Endothelial cell of umbilical vein (primary cell): ENCODE measurements at regions not wholly inside any gene's neighbourhood (a gene's known extent, or its start where the extent isn't known, plus 50 kb on each side); places are given as distances from the start of the nearest gene placed in this dataset.

ENCODE experiments used
- BruUV-seq: library from RNA; stranded (reverse); fragments of 400-500 nt; replicated peaks from 2 replicates; lab custom pipeline; 2021; lab: Mats Ljungman, UMichigan
- CTCF ChIA-PET: fragments of 300-600, 350-600 bp; sonication (Branson Sonifier 250); formaldehyde crosslinking; loops from one replicate; lab custom pipeline; 2021; ENCODE audit warnings: antibody characterized with exemption, inconsistent platforms; lab: Charles Lee
- POLR2A ChIA-PET: fragments of 300-600, 350-600 bp; sonication (Branson Sonifier 250); formaldehyde crosslinking; loops from one replicate; lab custom pipeline; 2021; ENCODE audit warnings: antibody characterized with exemption, inconsistent platforms; lab: Charles Lee
- DNase-seq: peaks from one replicate; pipeline ENCODE4 v3.0.0-alpha.2; 2011; ENCODE audit warnings: low read depth, low spot score
- FAIRE-seq: peaks from 2 replicates; lab custom pipeline; 2011; peaks lifted over from hg19 to GRCh38; lab: Jason Lieb, UNC
- H2AFZ ChIP-seq: 2 replicates; pipeline ENCODE4 v1.6.0; 2012; ENCODE audit warnings: low read depth, low read length, control low read depth, inconsistent platforms
- H3K27ac ChIP-seq: 2 replicates; pipeline ENCODE4 v1.5.1; 2011; ENCODE audit warnings: low read depth, mild to moderate bottlenecking, control low read depth, low read length, moderate library complexity; ENCODE audit not compliant: insufficient read depth
- H3K27me3 ChIP-seq, 2 experiments: 2 replicates each; pipeline versions ENCODE4 v1.6.0 to v1.6.1; 2011; ENCODE audit warnings: low read length in 2 of 2, mixed read lengths in 1 of 2; ENCODE audit not compliant: control insufficient read depth in 2 of 2, insufficient read depth in 2 of 2
- H3K36me3 ChIP-seq, 2 experiments: 2 replicates in 1 of 2; 3 replicates in 1 of 2; pipeline ENCODE4 v1.5.1; 2011; ENCODE audit warnings: low read length in 2 of 2, mild to moderate bottlenecking in 1 of 2, moderate library complexity in 1 of 2; ENCODE audit not compliant: control insufficient read depth in 2 of 2, insufficient read depth in 2 of 2; ENCODE audit errors: extremely low read depth in 1 of 2
- H3K4me1 ChIP-seq: 3 replicates; pipeline ENCODE4 v1.5.1; 2011; ENCODE audit warnings: mild to moderate bottlenecking, low read length; ENCODE audit not compliant: control insufficient read depth, insufficient read depth; ENCODE audit errors: extremely low read depth
- H3K4me2 ChIP-seq: 2 replicates; pipeline ENCODE4 v1.6.1; 2011; ENCODE audit warnings: low read length, control low read depth, mixed read lengths; ENCODE audit not compliant: insufficient read depth
- H3K4me3 ChIP-seq, 3 experiments: fragments of 200-600 bp in 1 of 3; sonication (generic), shearing (Covaris generic) in 1 of 3; replicated peaks in 1 of 3; 2 replicates each; pipeline ENCODE4 v1.5.1; 2011 to 2016; ENCODE audit warnings: control low read depth in 3 of 3, low read length in 3 of 3, mild to moderate bottlenecking in 2 of 3, inconsistent platforms in 1 of 3, low read depth in 1 of 3, moderate library complexity in 1 of 3; ENCODE audit not compliant: insufficient read depth in 1 of 3
- H3K79me2 ChIP-seq: 2 replicates; pipeline ENCODE4 v1.6.0; 2012; ENCODE audit warnings: low read length, inconsistent platforms; ENCODE audit not compliant: control insufficient read depth, insufficient read depth
- H3K9ac ChIP-seq: replicated peaks from 2 replicates; pipeline ENCODE3; 2011; ENCODE audit warnings: low read length, control low read depth; ENCODE audit not compliant: insufficient read depth; ENCODE audit errors: extremely low read depth
- H3K9me1 ChIP-seq: replicated peaks from 3 replicates; pipeline ENCODE4 v1.6.0; 2011; ENCODE audit warnings: mild to moderate bottlenecking, low read length; ENCODE audit not compliant: control insufficient read depth, insufficient read depth; ENCODE audit errors: extremely low read depth
- H3K9me3 ChIP-seq: replicated peaks from 2 replicates; pipeline ENCODE4 v1.5.1; 2012; ENCODE audit warnings: low read length, inconsistent platforms; ENCODE audit not compliant: control insufficient read depth, insufficient read depth
- H4K20me1 ChIP-seq: replicated peaks from 2 replicates; pipeline ENCODE3; 2011; ENCODE audit warnings: mild to moderate bottlenecking, low read length; ENCODE audit not compliant: control insufficient read depth, insufficient read depth; ENCODE audit errors: extremely low read depth
- CTCF ChIP-seq, 2 donors: IDR thresholded peaks; 1 replicate in 1 of 2; 2 replicates in 1 of 2; pipeline ENCODE4 v1.5.1; 2011; ENCODE audit warnings: low read length in 2 of 2, mild to moderate bottlenecking in 2 of 2, moderate library complexity in 2 of 2, control low read depth in 1 of 2, inconsistent platforms in 1 of 2, low read depth in 1 of 2; ENCODE audit not compliant: insufficient read depth in 1 of 2; ENCODE audit errors: extremely low read depth in 1 of 2
- EZH2 ChIP-seq: IDR thresholded peaks from 2 replicates; pipeline ENCODE4 v1.6.1; 2012; ENCODE audit warnings: borderline replicate concordance, low read depth, mild to moderate bottlenecking, moderate library complexity, low read length, inconsistent platforms; ENCODE audit not compliant: severe bottlenecking
- FOS ChIP-seq: IDR thresholded peaks from 2 replicates; pipeline ENCODE4 v1.6.1; 2011; ENCODE audit warnings: mild to moderate bottlenecking, low read length, moderate library complexity, borderline replicate concordance; ENCODE audit not compliant: insufficient read depth
- GATA2 ChIP-seq: IDR thresholded peaks from 2 replicates; pipeline ENCODE4 v1.7.0; 2011; ENCODE audit warnings: low read depth, mild to moderate bottlenecking, moderate library complexity, mixed read lengths, low read length; ENCODE audit not compliant: insufficient read length, insufficient read depth
- JUN ChIP-seq: IDR thresholded peaks from 2 replicates; pipeline ENCODE4 v1.6.1; 2011; ENCODE audit warnings: borderline replicate concordance, low read depth; ENCODE audit not compliant: insufficient read length, insufficient read depth
- MAX ChIP-seq: IDR thresholded peaks from 2 replicates; pipeline ENCODE4 v1.6.1; 2011; ENCODE audit not compliant: insufficient read depth, insufficient read length
- MYC ChIP-seq: IDR thresholded peaks from one replicate; pipeline ENCODE4 v1.6.1; 2011; ENCODE audit warnings: mild to moderate bottlenecking, low read depth, low read length
- POLR2A ChIP-seq: IDR thresholded peaks from 2 replicates; pipeline ENCODE4 v1.6.1; 2012; ENCODE audit warnings: low read depth, mild to moderate bottlenecking, control low read depth, low read length
- POLR2AphosphoS5 ChIP-seq: IDR thresholded peaks from 2 replicates; pipeline ENCODE4 v1.6.1; 2012; ENCODE audit warnings: low read depth, mild to moderate bottlenecking, control low read depth, low read length, moderate library complexity; ENCODE audit not compliant: insufficient read depth
- dilution Hi-C: fragments of 300-500 bp; cut with MboI; formaldehyde crosslinking; loops from one replicate; pipeline ENCODE4 v1.15.0; 2019; ENCODE audit warnings: low sequenced_read_pairs; ENCODE audit not compliant: extremely low pct_ligation_motif_present
- intact Hi-C: fragments of 100-400 bp; cut with micrococcal nuclease; formaldehyde crosslinking; loops from one replicate; pipeline ENCODE4 v1.10.0; 2022

- Histone ChIP-seq H3K9me1 (no peaks in the 10 kb centered on the region), H3K27ac (no peak overlapping the region)
- intact Hi-C loops, result no loop called here
Observed at GRCh38 chr7:47094462-47094861, 487.4 kb downstream of the TNS3 start.

More at GRCh38 chr7:47094462-47094861, 487.4 kb downstream of the TNS3 start:
- Histone ChIP-seq H3K36me3 (no peaks in the 10 kb centered on the region), H4K20me1 (no peaks in the 10 kb centered on the region), H3K79me2 (no peaks in the 10 kb centered on the region), H3K27me3 (peaks cover 0 to 5% of the 10 kb centered on the region in 2 experiments), H3K9me3 (no peaks in the 10 kb centered on the region), H3K4me3 (no peak overlapping the region), H3K4me1 (no peaks in the 10 kb centered on the region), H3K9ac (no peak overlapping the region), H2AFZ (no peak overlapping the region), H3K4me2 (no peak overlapping the region)
- BruUV-seq, result no TSS peak
- ChIA-PET CTCF (interaction anchor here (8.2 kb wide), 1 partner anchor 1172 kb away, joined by 65 read pairs; the partner anchor contains the start of gene IGFBP3), POLR2A (no interaction called here)
- FAIRE-seq, result no peak
- no peak for TF ChIP-seq MYC
- TF ChIP-seq JUN, result no peak
- TF ChIP-seq POLR2AphosphoS5, result no peak
- TF ChIP-seq EZH2, result no peak
- no peak for TF ChIP-seq POLR2A
- TF ChIP-seq CTCF (IDR thresholded peaks at IDR 0.05; ENCODE audit: extremely low read depth in 1 of 2, insufficient read depth in 1 of 2, low read depth in 1 of 2, low read length in 2 of 2), result no peak
- TF ChIP-seq FOS, result no peak
- no peak for TF ChIP-seq GATA2
- no peak for TF ChIP-seq MAX
- dilution Hi-C loops, result no loop called here
- no peak for DNase-seq
